GM19238 (cell line): ENCODE measurements at regions not wholly inside any gene's neighbourhood (a gene's known extent, or its start where the extent isn't known, plus 50 kb on each side); places are given as distances from the start of the nearest gene placed in this dataset.
"Not testable (repeated sequence)": the region's sequence is repeated elsewhere in the genome, so short reads cannot be mapped to it uniquely, and the experiment has no call there.

Experiments
- DNase-seq: peaks from one replicate; pipeline ENCODE4 v3.0.0; 2011; ENCODE audit warnings: low spot score; ENCODE audit not compliant: insufficient read length

GRCh38 chr1:95753382-95754016, 519.5 kb downstream of the RWDD3 start:
- DNase-seq, result no peak

- no peak for DNase-seq
Observed at GRCh38 chr1:95754412-95754811, 520.4 kb downstream of the RWDD3 start.

DNA sequence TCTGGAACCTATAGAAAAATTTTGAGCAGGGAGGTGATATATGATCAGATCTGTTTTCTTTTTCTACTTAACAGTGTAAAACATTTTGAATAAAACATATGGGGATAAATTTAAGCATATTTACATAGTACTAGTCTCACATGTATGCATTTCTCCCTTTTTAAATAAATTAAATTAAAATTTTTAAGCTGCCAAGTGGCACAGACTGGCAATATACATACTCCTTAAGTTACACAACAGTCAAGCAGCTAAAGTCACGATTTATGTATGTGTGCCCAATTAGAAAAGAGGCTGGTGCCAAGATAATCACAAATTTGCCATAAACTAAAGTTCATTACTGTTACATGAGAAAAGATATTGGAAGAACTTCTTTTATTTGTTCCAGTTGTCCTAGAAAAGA, 532.0 kb downstream of the RWDD3 start:
- DNase-seq, result no peak

- no peak for DNase-seq
Observed at GRCh38 chr1:95770581-95770980, 536.6 kb downstream of the RWDD3 start.

DNA sequence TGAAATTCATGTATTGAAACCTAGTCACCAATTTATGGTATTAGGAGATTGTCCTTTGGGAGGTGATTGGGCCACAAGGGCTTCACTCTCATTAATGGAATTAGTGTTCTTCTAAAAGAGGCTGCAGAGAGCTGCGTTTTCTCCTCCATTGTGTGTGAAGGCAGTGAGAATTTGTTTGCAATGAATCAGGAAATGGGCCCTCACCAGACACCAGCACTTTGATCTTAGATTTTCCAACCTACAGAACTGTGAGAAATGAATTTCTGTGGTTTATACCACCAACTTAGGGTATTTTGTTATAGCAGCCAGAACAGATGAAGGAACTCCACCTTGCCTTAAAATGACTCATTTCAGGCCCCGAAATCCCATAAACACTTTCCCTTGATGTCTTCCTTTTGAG, 544.2 kb downstream of the RWDD3 start:
- no peak for DNase-seq

DNA sequence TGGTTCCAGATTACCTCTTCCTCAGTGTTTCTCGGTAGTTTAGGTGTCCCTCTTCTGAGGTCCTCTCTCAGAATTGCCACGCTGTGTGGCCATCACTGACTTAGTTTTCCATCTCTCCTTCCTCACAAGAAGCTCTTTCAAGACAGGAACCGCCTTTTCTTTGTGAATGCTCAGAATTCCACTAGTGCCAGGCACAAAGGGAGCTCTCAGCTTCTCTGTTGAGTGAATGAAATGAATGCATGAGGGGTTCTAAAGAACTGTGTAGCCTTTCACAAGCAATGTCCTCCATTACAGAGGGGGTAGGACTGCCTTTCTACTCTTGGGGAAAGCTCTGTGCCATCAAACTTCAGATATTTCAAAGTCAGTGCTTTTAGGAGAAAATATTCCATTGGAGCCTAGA, 546.8 kb downstream of the RWDD3 start:
- no peak for DNase-seq

GRCh38 chr1:95790136-95790535, 556.1 kb downstream of the RWDD3 start:
- DNase-seq, result no peak

DNA sequence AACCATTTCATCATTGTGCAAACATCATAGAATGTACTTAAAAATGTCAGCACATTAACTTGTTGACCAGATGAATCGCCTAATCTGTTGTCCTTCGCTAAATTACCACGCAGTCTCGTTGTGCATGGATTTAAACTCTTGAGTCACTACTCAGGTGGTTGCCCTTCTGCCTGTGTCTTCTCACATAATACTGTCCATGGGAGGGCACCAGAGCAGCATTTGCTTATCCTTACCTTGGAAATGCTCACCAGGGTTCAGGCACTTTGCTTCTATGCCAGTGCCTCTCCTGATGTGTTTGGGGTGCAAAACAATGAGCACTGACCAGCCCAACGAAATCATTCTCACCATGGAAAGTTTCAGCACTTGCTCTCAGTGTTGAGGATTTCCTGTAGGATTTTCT, 559.9 kb downstream of the RWDD3 start:
- no peak for DNase-seq

DNA sequence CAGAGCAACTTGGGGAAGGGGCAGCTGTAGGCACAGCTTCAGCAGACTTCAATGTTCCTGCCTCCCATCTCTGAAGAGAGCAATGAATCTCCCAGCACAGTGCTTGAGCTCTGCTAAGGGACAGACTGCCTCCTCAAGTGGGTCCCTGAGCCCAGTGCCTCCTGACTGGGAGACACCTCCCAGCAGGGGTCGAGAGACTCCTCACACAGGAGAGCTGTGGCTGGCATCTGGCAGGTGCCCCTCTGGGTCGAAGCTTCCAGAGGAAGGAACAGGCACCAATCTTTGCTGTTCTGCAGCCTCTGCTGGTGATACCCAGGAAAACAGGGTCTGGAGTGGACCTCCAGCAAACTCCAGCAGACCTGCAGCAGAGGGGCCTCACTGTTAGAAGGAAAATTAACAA, 563.8 kb downstream of the RWDD3 start:
- not testable (repeated sequence) for DNase-seq

GRCh38 chr1:95806171-95806570, 572.2 kb downstream of the RWDD3 start:
- no peak for DNase-seq

DNA sequence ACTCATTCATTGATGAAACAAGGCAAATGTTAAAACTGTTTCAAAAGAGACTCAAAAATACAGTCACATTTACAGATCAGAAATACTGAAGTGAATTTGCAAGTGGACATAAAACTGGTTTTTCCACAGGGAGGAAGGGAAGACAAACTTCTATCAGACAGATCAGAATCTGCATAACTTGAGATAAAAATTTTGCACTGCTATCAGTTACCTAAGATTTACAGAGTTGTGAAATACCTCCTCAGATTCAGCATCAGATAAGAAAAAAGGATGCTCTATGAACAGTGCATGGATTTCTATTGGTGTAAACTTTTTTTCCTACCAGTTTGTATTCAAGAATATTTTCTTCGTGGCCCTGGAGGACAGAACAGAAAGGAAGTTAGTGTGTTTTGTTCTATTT, 575.4 kb downstream of the RWDD3 start:
- no peak for DNase-seq

DNA sequence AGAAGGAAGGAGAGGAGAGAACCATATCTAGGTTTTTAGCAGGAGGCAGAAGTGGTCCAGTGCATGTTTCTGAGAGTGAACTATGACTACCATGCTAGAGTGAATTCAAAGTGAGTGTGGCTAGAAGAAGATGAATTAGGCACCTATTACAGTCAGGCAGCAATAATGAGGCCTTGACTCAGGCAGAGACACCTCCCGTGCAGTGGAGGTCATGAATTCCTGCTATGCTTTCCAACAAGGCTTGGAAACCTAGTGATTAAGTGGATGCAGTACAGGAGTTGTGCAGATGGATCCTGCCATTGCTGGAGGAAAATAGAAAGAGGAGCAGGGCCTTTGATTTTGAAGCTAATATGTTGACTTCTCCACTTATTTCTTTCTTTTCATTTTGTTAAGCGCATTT, 581.5 kb downstream of the RWDD3 start:
- DNase-seq, result no peak

DNA sequence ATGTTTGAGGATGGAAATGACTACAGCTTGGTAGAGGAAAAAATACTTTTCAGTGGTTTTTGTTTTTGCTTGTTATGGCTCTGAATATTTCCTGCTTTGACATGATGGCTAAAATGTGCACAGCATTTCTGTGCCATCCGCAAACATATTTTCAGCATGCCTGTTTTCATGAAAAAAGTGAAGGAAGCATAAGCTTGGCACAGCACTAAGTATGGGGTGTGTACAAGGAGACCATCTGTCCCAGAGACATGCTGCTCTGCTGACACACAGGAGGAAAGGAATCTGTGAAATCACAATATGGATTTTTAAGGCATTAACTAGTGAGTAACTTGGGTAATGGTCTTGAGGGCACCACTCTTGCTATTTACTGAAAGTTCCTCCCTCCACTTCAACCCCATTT, 595.5 kb downstream of the RWDD3 start:
- DNase-seq, result no peak

DNA sequence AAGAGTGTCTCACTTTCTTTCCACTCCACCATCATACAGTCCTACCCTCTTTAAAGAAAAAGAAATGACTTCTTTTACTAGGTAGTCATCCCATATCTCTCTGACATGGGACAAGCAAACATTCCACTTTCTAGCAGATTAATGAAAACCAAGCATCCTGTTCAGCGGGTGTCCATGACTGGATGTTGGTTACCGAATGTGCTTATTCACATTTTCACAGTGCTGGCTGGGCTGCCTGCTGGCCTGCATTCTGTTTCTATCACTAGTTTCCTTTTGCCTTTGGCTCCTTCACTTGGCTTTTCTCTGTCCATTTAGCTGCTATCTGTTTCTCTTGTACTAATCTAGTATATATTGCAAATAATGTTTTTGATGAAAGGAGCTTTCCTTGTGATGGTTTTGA, 598.4 kb downstream of the RWDD3 start:
- DNase-seq, result no peak

GRCh38 chr1:95849439-95849838, 615.4 kb downstream of the RWDD3 start:
- no peak for DNase-seq

DNA sequence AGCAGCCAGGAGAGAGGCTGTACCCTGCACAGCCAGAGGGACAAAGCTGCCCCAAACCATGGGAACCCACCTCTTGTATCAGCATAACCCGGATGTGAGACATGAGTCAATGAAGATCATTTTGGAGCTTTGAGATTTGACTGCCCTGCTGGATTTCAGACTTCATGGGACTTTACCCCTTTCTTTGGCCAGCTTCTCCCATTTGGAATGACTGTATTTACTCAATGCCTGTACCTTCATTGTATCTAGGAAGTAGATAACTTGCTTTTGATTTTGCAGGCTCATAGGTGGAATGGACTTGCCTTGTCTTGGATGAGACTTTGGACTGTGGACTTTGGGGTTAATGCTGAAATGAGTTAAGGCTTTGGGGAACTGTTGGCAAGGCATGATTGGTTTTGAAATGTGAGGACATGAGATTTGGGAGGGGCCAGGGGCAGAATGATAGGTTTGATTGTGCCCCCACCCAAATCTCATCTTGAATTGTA, 616.2 kb downstream of the RWDD3 start:
- no peak for DNase-seq

DNA sequence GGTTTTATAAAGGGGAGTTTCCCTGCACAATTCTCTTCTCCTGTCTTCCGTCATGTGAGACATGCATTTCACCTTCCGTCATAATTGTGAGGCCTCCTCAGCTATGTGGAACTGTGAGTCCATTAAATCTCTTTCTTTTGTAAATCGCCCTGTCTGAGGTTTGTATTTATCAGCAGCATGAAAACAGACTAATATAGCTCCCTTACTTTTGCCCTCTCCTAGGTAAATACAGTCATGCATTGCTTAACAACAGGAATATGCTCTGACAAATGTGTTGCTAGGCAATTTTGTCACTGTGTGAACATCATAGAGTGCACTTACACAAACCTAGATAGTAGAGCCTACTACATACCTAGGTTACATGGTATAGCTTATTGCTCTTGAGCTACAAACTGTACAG, 616.8 kb downstream of the RWDD3 start:
- DNase-seq, result no peak

GRCh38 chr1:95852483-95853070, 618.6 kb downstream of the RWDD3 start:
- no peak for DNase-seq

DNA sequence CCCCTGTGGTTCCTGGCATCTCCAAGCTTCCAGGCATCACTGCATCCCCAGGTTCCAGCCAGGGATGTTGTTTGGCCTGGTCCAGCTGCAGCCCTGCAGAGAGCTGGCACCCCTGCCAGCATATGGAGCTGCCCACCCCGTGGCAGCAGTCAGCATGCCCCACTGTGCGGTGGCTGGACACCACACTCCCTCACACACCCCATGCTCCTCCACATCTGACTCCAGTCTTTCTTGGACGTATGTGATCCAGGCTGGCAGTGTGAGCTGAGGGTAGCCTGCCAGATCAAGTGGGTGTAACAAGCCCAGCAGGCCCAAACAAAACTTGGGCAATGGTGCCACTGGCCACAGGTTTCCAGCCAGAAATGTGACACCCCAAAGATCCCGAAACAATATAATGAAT, 620.4 kb downstream of the RWDD3 start:
- DNase-seq, result no peak

DNA sequence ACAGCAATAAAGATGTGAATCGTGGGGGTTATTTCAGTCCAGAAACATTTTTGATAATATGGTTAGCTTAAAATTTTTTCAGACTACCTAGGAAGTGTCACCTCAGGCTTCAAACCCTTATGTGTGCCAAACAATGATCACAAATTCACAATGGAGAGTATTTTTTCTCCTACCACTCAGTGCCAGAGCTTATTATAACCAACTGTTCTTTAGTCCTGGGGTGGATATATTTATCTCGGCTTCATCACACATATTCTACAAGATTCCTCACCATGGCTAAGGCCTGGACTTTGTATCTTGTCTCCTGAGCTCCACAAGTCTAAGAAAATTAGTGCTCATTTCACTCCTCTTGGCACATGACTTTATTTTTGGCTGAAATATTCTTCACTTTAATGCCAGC, 629.1 kb downstream of the RWDD3 start:
- no peak for DNase-seq

DNA sequence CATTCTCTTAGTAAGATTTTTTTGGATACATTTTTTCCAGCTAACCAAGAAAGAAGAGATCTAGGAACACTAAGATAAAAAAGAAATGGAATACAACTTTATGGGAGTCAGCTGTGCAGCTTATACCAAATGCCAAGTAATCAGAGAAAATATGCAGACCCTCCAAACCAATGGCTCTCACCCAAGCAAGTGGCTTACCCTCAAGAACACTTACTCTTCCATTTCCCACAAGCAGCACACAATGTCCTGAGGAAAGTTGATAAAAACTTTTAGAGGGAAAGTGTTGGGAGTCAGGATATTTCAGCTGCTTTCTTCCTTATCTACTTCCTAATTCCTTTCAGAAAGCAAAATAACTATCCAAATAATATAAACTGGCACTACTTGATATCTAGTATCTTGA, 631.8 kb downstream of the RWDD3 start:
- no peak for DNase-seq

DNA sequence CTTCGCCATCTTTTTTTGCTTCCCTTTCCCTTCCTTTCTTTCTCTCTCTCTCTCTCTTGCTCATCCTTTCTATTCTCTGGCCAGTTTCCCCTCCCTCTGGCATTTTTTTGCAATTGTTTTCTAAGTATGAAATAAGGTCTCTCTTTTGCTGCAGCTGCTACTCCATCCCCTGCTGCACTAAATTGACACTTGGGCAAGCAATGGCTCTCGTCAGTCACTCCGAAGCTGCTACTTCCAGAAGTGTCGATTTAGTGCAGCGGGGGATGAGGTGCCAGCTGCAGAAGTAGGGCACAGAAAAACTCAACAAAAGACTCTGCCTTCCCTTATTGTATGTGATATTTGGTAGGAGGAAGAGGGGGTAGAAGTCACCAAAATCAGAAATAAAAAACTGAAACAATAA, 642.3 kb downstream of the RWDD3 start:
- DNase-seq, result no peak

DNA sequence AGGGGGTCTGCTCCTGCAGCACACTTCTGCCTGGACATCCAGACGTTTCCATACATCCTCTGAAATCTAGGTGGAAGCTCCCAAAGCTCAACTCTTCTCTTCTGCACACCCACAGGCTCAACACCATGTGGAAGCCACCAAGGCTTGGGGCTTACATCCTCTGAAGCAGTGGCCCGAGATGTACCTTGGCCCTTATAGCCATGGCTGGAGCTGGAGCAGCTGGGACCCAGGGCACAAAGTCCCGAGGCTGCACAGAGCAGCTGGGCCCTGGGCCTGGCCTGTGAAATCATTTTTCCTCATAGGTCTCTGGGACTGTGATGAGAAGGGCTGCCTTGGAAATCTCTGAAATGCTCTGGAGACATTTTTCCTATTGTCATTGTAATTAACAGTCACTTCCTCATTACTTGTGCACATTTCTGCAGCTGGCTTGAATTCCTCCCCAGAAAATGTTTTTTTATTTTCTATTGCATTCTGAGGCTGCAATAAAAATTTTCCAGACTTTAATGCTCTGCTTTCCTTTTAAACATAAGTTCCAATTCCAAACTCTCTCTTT, 645.6 kb downstream of the RWDD3 start:
- no peak for DNase-seq
